Activated T-cell treated with anti-CD3 and anti-CD28 coated beads, Interleukin-2, amount 50 U/mL, for 72 hours (primary cell): ENCODE measurements at regions not wholly inside any gene's neighbourhood (a gene's known extent, or its start where the extent isn't known, plus 50 kb on each side); places are given as distances from the start of the nearest gene placed in this dataset.

ENCODE experiments used
- ATAC-seq, 2 donors: fragments of 150-1000 bp; cut with Tn5 transposase; replicated peaks in 1 of 2; 2 replicates each; pipeline ENCODE4 v1.10.0; 2021; ENCODE audit warnings: moderate library complexity in 2 of 2, mild to moderate bottlenecking in 1 of 2
- DNase-seq, 2 donors: peaks; one replicate each; pipeline ENCODE4 v3.0.0; 2021 to 2022; ENCODE audit warnings: mixed read lengths in 1 of 2
- H3K27ac Mint-ChIP-seq: one replicate; pipeline ENCODE4 v1.8.0; 2022; ENCODE audit warnings: mild to moderate bottlenecking, moderate library complexity, mixed read lengths
- H3K27me3 Mint-ChIP-seq: one replicate; pipeline ENCODE4 v1.8.0; 2022; ENCODE audit warnings: low read depth, mixed read lengths
- H3K36me3 Mint-ChIP-seq, 2 donors: one replicate each; pipeline ENCODE4 v1.8.0; 2022; ENCODE audit warnings: mixed read lengths in 2 of 2, mild to moderate bottlenecking in 1 of 2; ENCODE audit not compliant: insufficient read depth in 2 of 2
- H3K4me1 Mint-ChIP-seq: one replicate; pipeline ENCODE4 v1.8.0; 2022; ENCODE audit warnings: low read depth, mixed read lengths
- H3K4me3 Mint-ChIP-seq, 2 donors: one replicate each; pipeline ENCODE4 v1.8.0; 2022; ENCODE audit warnings: mild to moderate bottlenecking in 2 of 2, mixed read lengths in 2 of 2, moderate library complexity in 2 of 2
- H3K9me3 Mint-ChIP-seq, 2 donors: one replicate each; pipeline ENCODE4 v1.8.0; 2022; ENCODE audit warnings: mixed read lengths in 2 of 2

- H3K27me3 Mint-ChIP-seq: no peaks in the 10 kb centered on the region
- no peak overlapping the region for H3K4me3 Mint-ChIP-seq
- ATAC-seq (no peak), DNase-seq (no peak)
- H3K27ac Mint-ChIP-seq: no peak overlapping the region
- peaks cover 15 to 16% of the 10 kb centered on the region in 2 donors for H3K9me3 Mint-ChIP-seq
- H3K36me3 Mint-ChIP-seq: peaks cover 0 to 3% of the 10 kb centered on the region in 2 donors
- H3K4me1 Mint-ChIP-seq: no peaks in the 10 kb centered on the region
These were observed 607.4 kb downstream of the POM121L12 start for GRCh38 chr7:53642866-53643265.

- H3K4me1 Mint-ChIP-seq: no peaks in the 10 kb centered on the region
- no peak for DNase-seq
- H3K36me3 Mint-ChIP-seq: peaks cover 0 to 2% of the 10 kb centered on the region in 2 donors
- H3K9me3 Mint-ChIP-seq: peaks cover 2 to 11% of the 10 kb centered on the region in 2 donors
- no peak overlapping the region for H3K4me3 Mint-ChIP-seq
- H3K27ac Mint-ChIP-seq: no peak overlapping the region
- no peaks in the 10 kb centered on the region for H3K27me3 Mint-ChIP-seq
- ATAC-seq: no peak
These were observed 621.4 kb downstream of the POM121L12 start for GRCh38 chr7:53656881-53657280.

DNA sequence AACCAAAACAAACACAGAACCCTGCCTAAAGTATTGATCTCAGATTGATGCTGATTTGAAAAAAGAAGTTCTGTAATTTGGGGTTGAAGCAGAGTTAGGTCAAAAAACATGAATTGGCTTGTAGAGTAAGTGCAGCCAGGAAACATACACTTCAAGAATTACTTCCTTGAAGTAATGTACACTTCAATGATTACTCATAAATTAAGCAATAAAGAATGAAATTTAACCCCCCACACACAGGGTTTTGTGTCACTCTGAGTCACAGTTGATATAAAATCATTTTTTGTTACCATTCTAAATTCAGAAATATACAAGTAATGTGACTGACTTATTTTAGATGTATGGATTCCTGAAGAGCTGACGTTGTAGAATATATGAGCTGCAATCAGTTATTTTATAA, 622.2 kb downstream of the POM121L12 start:
- peaks cover under 1 to 12% of the 10 kb centered on the region in 2 donors for H3K9me3 Mint-ChIP-seq
- DNase-seq (no peak), ATAC-seq (no peak)
- no peaks in the 10 kb centered on the region for H3K27me3 Mint-ChIP-seq
- peaks cover 0 to 2% of the 10 kb centered on the region in 2 donors for H3K36me3 Mint-ChIP-seq
- no peak overlapping the region for H3K27ac Mint-ChIP-seq
- H3K4me3 Mint-ChIP-seq: no peak overlapping the region
- H3K4me1 Mint-ChIP-seq: no peaks in the 10 kb centered on the region

DNA sequence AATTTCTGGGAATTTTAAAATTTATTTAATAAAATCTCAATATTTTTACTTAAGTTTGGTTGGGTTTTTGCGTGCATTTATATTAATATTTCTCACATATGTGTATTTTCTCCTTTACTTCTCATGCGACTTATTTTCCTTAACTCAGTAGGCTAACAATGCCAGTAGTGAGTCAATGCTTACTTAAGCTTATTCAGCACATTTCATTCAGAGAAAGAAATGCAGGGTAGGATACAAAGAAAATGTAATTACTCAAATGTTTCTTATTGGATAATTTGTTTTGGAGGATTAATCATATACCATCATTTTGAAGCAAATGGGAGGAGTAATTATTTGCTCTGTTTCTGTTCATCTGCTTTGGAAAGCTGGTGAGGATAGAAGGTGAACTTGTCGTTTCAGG, 623.5 kb downstream of the POM121L12 start:
- no peak for DNase-seq
- Mint-ChIP-seq H3K4me3 (no peak overlapping the region), H3K4me1 (no peaks in the 10 kb centered on the region), H3K27me3 (no peaks in the 10 kb centered on the region), H3K9me3 (peaks cover 2 to 15% of the 10 kb centered on the region in 2 donors), H3K36me3 (no peaks in the 10 kb centered on the region), H3K27ac (no peak overlapping the region)
- ATAC-seq: no peak

- H3K4me1 Mint-ChIP-seq: no peaks in the 10 kb centered on the region
- no peaks in the 10 kb centered on the region for H3K36me3 Mint-ChIP-seq
- ATAC-seq (no peak), DNase-seq (no peak)
- H3K4me3 Mint-ChIP-seq: no peak overlapping the region
- peaks cover 6 to 21% of the 10 kb centered on the region in 2 donors for H3K9me3 Mint-ChIP-seq
- H3K27me3 Mint-ChIP-seq: no peaks in the 10 kb centered on the region
- no peak overlapping the region for H3K27ac Mint-ChIP-seq
These were observed 626.3 kb downstream of the POM121L12 start for GRCh38 chr7:53661645-53662217.

- Mint-ChIP-seq H3K9me3 (peaks cover 3 to 7% of the 10 kb centered on the region in 2 donors), H3K36me3 (peaks cover 0 to 1% of the 10 kb centered on the region in 2 donors), H3K27me3 (no peaks in the 10 kb centered on the region)
These were observed 637.2 kb downstream of the POM121L12 start for GRCh38 chr7:53672681-53673080.

GRCh38 chr7:53675835-53676234, 640.4 kb downstream of the POM121L12 start:
- no peak for ATAC-seq
- Mint-ChIP-seq H3K27me3 (no peaks in the 10 kb centered on the region), H3K4me1 (no peaks in the 10 kb centered on the region), H3K4me3 (no peak overlapping the region), H3K9me3 (peaks cover 18 to 21% of the 10 kb centered on the region in 2 donors), H3K27ac (no peak overlapping the region), H3K36me3 (peaks cover 2 to 4% of the 10 kb centered on the region in 2 donors)
- no peak for DNase-seq

More at GRCh38 chr7:53672681-53673080, 637.2 kb downstream of the POM121L12 start:
- ATAC-seq: no peak
- H3K4me3 Mint-ChIP-seq: no peak overlapping the region
- no peak overlapping the region for H3K27ac Mint-ChIP-seq
- H3K4me1 Mint-ChIP-seq: no peaks in the 10 kb centered on the region
- no peak for DNase-seq

- no peak for ATAC-seq
- no peak for DNase-seq
- H3K36me3 Mint-ChIP-seq: peaks cover 2% of the 10 kb centered on the region in 2 donors
- no peaks in the 10 kb centered on the region for H3K27me3 Mint-ChIP-seq
- no peak overlapping the region for H3K27ac Mint-ChIP-seq
- H3K4me3 Mint-ChIP-seq: no peak overlapping the region
- peaks cover 6 to 27% of the 10 kb centered on the region in 2 donors for H3K9me3 Mint-ChIP-seq
- H3K4me1 Mint-ChIP-seq: no peaks in the 10 kb centered on the region
These were observed 649.3 kb downstream of the POM121L12 start for GRCh38 chr7:53684693-53685092.

DNA sequence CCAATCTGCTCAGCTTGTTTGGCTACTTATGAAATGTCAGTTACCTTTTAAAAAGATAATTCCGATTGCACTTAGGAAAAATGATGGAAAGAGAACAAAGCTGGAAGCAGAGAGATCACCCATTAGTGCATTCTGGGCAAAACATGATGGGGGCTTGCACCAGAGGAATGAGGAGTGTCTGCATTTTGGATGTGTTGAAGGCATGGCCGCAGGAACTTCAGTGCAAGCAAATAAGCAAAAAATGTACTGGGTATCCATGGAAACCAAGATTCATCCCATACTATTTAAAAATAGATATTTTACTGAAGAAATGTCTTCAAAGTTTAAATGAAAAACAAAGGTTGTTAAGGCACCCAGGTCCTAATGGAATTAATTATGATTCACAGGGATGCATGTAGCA, 655.0 kb downstream of the POM121L12 start:
- Mint-ChIP-seq H3K4me3 (no peak overlapping the region), H3K4me1 (no peaks in the 10 kb centered on the region), H3K9me3 (peaks cover 3 to 17% of the 10 kb centered on the region in 2 donors), H3K27me3 (no peaks in the 10 kb centered on the region), H3K36me3 (no peaks in the 10 kb centered on the region), H3K27ac (no peak overlapping the region)
- no peak for ATAC-seq
- no peak for DNase-seq

- H3K27ac Mint-ChIP-seq: no peak overlapping the region
- H3K4me1 Mint-ChIP-seq: no peaks in the 10 kb centered on the region
- DNase-seq (no peak), ATAC-seq (no peak)
- H3K9me3 Mint-ChIP-seq: peaks cover 7 to 9% of the 10 kb centered on the region in 2 donors
- H3K4me3 Mint-ChIP-seq: no peak overlapping the region
- no peaks in the 10 kb centered on the region for H3K36me3 Mint-ChIP-seq
- H3K27me3 Mint-ChIP-seq: no peaks in the 10 kb centered on the region
These were observed 662.5 kb downstream of the POM121L12 start for GRCh38 chr7:53697913-53698312.

- Mint-ChIP-seq H3K4me3 (no peak overlapping the region), H3K4me1 (no peaks in the 10 kb centered on the region)
These were observed 663.9 kb downstream of the POM121L12 start for GRCh38 chr7:53699215-53699837.

GRCh38 chr7:53719122-53719521, 683.7 kb downstream of the POM121L12 start:
- H3K36me3 Mint-ChIP-seq: peaks cover 0 to 6% of the 10 kb centered on the region in 2 donors
- no peak for ATAC-seq
- DNase-seq: no peak
- no peak overlapping the region for H3K4me3 Mint-ChIP-seq
- no peaks in the 10 kb centered on the region for H3K27me3 Mint-ChIP-seq
- no peak overlapping the region for H3K27ac Mint-ChIP-seq
- H3K4me1 Mint-ChIP-seq: no peaks in the 10 kb centered on the region
- peaks cover 8 to 11% of the 10 kb centered on the region in 2 donors for H3K9me3 Mint-ChIP-seq

More at GRCh38 chr7:53699215-53699837, 663.9 kb downstream of the POM121L12 start:
- Mint-ChIP-seq H3K36me3 (no peaks in the 10 kb centered on the region), H3K27me3 (no peaks in the 10 kb centered on the region), H3K27ac (no peak overlapping the region), H3K9me3 (peaks cover 6 to 10% of the 10 kb centered on the region in 2 donors)
- ATAC-seq: no peak
- no peak for DNase-seq

- Mint-ChIP-seq H3K4me3 (no peak overlapping the region), H3K4me1 (no peaks in the 10 kb centered on the region), H3K27me3 (no peaks in the 10 kb centered on the region), H3K9me3 (peaks cover 15 to 22% of the 10 kb centered on the region in 2 donors), H3K27ac (no peak overlapping the region), H3K36me3 (peaks cover 4% of the 10 kb centered on the region in 2 donors)
- ATAC-seq: no peak
- DNase-seq: no peak
These were observed 705.5 kb downstream of the POM121L12 start for GRCh38 chr7:53740971-53741370.
